CD4-positive, alpha-beta T cell treated with Interferon alpha-2 for 1 hour (primary cell): ENCODE measurements at regions not wholly inside any gene's neighbourhood (a gene's known extent, or its start where the extent isn't known, plus 50 kb on each side); places are given as distances from the start of the nearest gene placed in this dataset.

Experiments used
- DNase-seq, 2 donors: peaks; one replicate each; pipeline ENCODE4 v3.0.0-alpha.2; 2020 to 2022

- no peak for DNase-seq
Measured at GRCh38 chr2:128736046-128736688, 417.5 kb upstream of the HS6ST1 start.

GRCh38 chr2:128736689-128737545 is 418.2 kb upstream of the HS6ST1 start:
- DNase-seq, result peak; percentile 45 to 56

- DNase-seq, result no peak
Measured at GRCh38 chr2:128737546-128737826, 418.8 kb upstream of the HS6ST1 start.

GRCh38 chr2:128738446-128739110 is 419.9 kb upstream of the HS6ST1 start:
- DNase-seq, result no peak

- no peak for DNase-seq
Measured at GRCh38 chr2:128742467-128742866, 423.8 kb upstream of the HS6ST1 start.

DNA sequence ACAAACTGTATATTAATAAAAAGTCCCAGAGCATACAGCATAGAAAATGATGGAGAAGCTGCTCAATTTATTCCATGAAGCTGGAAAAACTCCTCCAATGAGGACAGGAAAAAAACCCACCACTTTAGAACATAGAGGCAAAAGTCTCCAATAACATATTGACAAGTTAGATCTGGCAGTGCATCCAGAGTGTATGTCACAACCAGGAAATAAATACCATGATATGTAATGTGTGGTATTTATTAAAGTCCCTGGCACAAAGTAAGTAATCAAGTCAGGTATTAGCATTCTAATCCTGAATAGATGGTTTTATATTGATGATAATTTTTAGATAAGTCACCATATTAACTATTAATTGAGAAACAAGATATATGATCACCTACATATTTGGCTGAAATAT is 427.3 kb upstream of the HS6ST1 start:
- no peak for DNase-seq

DNA sequence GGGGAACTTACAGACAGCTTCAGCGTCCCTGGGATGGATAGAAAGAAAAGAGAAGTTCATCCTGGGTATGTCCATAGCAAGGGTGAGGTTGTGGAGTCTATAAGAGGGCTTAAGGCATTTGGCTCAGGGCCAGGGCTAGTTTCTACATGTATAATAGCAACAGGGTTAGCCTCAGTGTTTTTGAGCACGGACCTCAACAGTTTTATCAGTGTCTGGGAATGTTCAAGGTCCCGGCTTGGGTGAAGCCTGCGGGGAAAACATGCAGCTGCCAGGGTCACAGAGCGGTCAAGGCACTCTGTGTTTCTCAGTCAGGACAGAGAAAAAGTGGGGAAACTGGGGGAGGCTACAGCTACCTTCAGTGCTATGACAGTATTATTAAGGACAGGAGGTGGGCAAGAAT is 427.7 kb upstream of the HS6ST1 start:
- DNase-seq, result no peak

- no peak for DNase-seq
Measured at GRCh38 chr2:128748336-128748735, 429.7 kb upstream of the HS6ST1 start.

GRCh38 chr2:128748835-128749605 is 430.4 kb upstream of the HS6ST1 start:
- DNase-seq, result no peak

GRCh38 chr2:128750328-128751165 is 431.9 kb upstream of the HS6ST1 start:
- no peak for DNase-seq

DNA sequence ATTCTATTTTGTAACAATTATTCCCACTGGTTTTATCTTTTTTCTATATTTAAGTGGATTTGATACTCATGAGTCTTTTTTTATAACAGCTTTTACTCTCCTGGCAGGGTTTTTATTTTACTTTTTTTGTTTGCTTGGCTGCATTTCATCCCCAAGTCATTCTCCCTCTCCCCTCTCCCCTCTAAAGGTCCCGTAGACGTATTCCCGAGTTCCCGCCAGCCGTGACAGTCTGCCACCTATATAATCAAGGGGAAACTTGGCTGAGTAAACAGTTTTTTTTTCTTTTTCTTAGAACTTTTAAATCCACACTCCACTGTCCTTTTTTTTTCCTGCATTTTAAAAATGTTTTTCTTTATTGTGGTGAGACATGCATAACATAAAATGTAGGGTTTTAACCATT is 433.1 kb upstream of the HS6ST1 start:
- no peak for DNase-seq

GRCh38 chr2:128752691-128753263 is 434.1 kb upstream of the HS6ST1 start:
- no peak for DNase-seq

GRCh38 chr2:128753321-128753720 is 434.7 kb upstream of the HS6ST1 start:
- DNase-seq, result no peak

- no peak for DNase-seq
Measured at GRCh38 chr2:128753800-128754199, 435.1 kb upstream of the HS6ST1 start.

DNA sequence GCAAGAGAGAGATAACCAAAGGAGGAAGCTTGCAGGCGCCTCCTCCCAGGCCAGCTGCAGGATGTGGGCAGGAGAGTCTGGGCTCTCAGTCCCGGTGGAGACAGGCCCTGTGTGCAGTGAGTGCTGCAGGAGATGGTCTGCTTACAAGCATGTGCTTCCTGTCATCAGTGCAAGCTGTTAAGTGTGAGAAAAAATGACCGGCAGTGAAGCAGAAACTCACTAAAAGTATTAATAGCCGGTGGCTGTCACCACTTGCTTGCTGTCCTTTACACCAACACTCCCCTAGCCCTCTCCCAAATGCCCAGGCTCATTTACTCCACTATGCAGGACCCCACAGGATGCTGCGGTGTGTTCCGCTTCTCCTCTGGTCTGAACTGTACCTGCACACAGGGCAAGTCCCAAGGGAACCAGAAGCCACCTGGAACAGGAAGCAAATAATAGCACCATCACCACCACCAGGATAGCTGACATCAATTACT is 435.6 kb upstream of the HS6ST1 start:
- peak in 1 of 2 donors; percentile 29 for DNase-seq

DNA sequence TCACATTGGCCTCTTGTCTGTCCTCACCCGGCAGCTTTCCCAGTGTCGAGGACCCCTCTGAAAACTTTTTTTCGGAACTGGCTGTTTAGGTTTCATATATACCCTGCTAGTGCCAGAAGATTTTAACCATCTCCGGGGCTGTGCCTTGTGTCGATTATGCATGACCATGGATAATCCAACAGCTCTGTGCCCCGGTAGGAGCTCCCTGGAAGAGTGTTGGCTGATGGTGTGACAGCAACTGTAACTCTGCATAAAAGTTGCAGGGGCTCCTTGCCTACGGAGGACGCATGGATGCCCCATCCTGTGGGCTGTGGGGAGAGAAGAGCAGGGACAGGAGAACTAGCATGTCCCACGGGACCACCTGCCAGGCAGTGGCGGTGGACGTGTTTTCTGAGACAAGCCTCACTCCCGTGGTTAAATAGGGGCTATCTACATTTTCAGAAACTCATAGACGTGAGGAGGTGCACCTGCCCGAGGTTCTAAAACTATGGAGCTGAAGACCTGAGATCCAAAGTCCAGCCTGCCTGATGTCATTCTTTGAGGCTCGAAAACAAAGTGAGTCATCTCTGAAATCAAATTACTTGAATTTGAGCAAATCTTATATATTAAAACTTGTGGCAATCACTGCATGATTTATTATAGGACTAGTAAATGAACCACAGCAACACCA is 437.2 kb upstream of the HS6ST1 start:
- no peak for DNase-seq

- DNase-seq, result no peak
Measured at GRCh38 chr2:128756365-128756717, 437.7 kb upstream of the HS6ST1 start.

GRCh38 chr2:128765811-128766210 is 447.1 kb upstream of the HS6ST1 start:
- no peak for DNase-seq

GRCh38 chr2:128768041-128768440 is 449.4 kb upstream of the HS6ST1 start:
- no peak for DNase-seq

GRCh38 chr2:128769457-128770142 is 450.9 kb upstream of the HS6ST1 start:
- no peak for DNase-seq
